Esophagus squamous epithelium (tissue), 5 donors: ENCODE measurements at regions not wholly inside any gene's neighbourhood (a gene's known extent, or its start where the extent isn't known, plus 50 kb on each side); places are given as distances from the start of the nearest gene placed in this dataset.

ENCODE experiments used
- DNase-seq: peaks from one replicate; lab custom pipeline; 2025; lab: John Stamatoyannopoulos, UW
- H3K27ac ChIP-seq, 4 donors: fragments of 200-600 bp; sonication (generic); one replicate each; pipeline ENCODE4 v1.5.1; 2016 to 2019; ENCODE audit warnings: mild to moderate bottlenecking in 1 of 4
- H3K27me3 ChIP-seq, 4 donors: fragments of 200-600 bp; sonication (generic); 1 replicate in 3 of 4; 2 replicates in 1 of 4; pipeline versions ENCODE4 v1.5.1 to v1.6.0; 2017 to 2021; ENCODE audit warnings: antibody characterized with exemption in 1 of 4
- H3K36me3 ChIP-seq, 3 donors: fragments of 200-600 bp; sonication (generic); one replicate each; pipeline ENCODE4 v1.5.1; 2016 to 2019
- H3K4me1 ChIP-seq, 3 donors: fragments of 200-600 bp; sonication (generic); one replicate each; pipeline ENCODE4 v1.5.1; 2017 to 2019
- H3K4me3 ChIP-seq, 4 donors: fragments of 200-600 bp; sonication (generic); 1 replicate in 3 of 4; 2 replicates in 1 of 4; pipeline ENCODE4 v1.5.1; 2016 to 2019; ENCODE audit warnings: mild to moderate bottlenecking in 2 of 4, moderate library complexity in 1 of 4
- H3K9me3 ChIP-seq, 3 donors: fragments of 200-600 bp; sonication (generic); one replicate each; pipeline ENCODE4 v1.5.1; 2016 to 2019
- POLR2A ChIP-seq, 4 donors: fragments of 450-650 bp; IDR thresholded peaks; one replicate each; pipeline ENCODE4 v1.6.1; 2017; ENCODE audit warnings: antibody characterized with exemption in 4 of 4, mild to moderate bottlenecking in 4 of 4, moderate library complexity in 3 of 4
- WGBS, 2 donors: methylation state at CpG; one replicate each; pipeline ENCODE4 v1.1.5; 2018; 5-methylcytosine and 5-hydroxymethylcytosine counted together
- intact Hi-C: fragments of 100-400 bp; cut with DNase I; formaldehyde crosslinking; loops from one replicate; pipeline ENCODE4 v1.15.0; 2022
- TF ChIP-seq, protein P1 (sequence below), 6 experiments: fragments of 450-650 bp in 4 of 6; fragments of 200-600 bp in 2 of 6; sonication (generic) in 2 of 6; IDR thresholded peaks; one replicate each; pipeline ENCODE4 v1.5.1; 2016 to 2019; ENCODE audit warnings: antibody characterized with exemption in 6 of 6, mild to moderate bottlenecking in 4 of 6, moderate library complexity in 4 of 6
- donor health status: DM: yes; HTN: yes; CAD: no.

GRCh38 chr12:87930033-87930432 is 99.2 kb downstream of the C12orf50 start:
- no peak overlapping the region for H3K27ac ChIP-seq
- DNase-seq = no peak
- H3K4me3 ChIP-seq = no peak overlapping the region
- H3K9me3 ChIP-seq = no peaks in the 10 kb centered on the region
- H3K4me1 ChIP-seq = no peaks in the 10 kb centered on the region
- H3K36me3 ChIP-seq = no peaks in the 10 kb centered on the region
- 62 to 68% methylated on average over 2 of the region's 2 CpGs for WGBS, 2 donors
- TF ChIP-seq, protein P1, sequence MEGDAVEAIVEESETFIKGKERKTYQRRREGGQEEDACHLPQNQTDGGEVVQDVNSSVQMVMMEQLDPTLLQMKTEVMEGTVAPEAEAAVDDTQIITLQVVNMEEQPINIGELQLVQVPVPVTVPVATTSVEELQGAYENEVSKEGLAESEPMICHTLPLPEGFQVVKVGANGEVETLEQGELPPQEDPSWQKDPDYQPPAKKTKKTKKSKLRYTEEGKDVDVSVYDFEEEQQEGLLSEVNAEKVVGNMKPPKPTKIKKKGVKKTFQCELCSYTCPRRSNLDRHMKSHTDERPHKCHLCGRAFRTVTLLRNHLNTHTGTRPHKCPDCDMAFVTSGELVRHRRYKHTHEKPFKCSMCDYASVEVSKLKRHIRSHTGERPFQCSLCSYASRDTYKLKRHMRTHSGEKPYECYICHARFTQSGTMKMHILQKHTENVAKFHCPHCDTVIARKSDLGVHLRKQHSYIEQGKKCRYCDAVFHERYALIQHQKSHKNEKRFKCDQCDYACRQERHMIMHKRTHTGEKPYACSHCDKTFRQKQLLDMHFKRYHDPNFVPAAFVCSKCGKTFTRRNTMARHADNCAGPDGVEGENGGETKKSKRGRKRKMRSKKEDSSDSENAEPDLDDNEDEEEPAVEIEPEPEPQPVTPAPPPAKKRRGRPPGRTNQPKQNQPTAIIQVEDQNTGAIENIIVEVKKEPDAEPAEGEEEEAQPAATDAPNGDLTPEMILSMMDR (IDR thresholded peaks at IDR 0.05) = no peak
- TF ChIP-seq POLR2A (IDR thresholded peaks at IDR 0.05) = no peak
- H3K27me3 ChIP-seq = no peaks in the 10 kb centered on the region
- intact Hi-C loops = no loop called here

DNA sequence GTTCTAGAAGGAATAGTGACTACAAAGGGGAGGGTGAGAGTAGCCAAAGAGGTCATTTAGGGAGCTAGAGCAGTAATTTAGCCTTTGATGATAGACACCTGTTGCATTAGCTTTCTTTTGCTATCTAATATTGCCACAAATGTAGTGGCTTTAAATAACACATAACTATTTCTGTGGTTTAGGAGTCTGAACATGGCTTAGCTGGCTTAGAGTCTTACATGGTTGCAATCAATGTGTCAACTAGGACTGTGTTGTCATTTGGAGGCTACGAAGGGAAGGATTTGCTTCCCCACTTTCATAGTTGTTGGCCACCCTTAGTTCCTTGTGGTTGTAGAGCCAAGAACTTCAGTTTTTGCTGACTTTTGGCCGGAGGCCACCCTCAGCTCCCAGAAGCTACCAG is 99.9 kb downstream of the C12orf50 start:
- no peak overlapping the region for H3K4me3 ChIP-seq
- H3K36me3 ChIP-seq = no peaks in the 10 kb centered on the region
- WGBS, 2 donors = 70 to 72% methylated on average over 2 of the region's 2 CpGs
- H3K9me3 ChIP-seq = no peaks in the 10 kb centered on the region
- no peak for DNase-seq
- no peaks in the 10 kb centered on the region for H3K27me3 ChIP-seq
- H3K27ac ChIP-seq = no peak overlapping the region
- H3K4me1 ChIP-seq = no peaks in the 10 kb centered on the region
- TF ChIP-seq POLR2A (IDR thresholded peaks at IDR 0.05) = no peak
- TF ChIP-seq, protein P1 (IDR thresholded peaks at IDR 0.05) = no peak
- intact Hi-C loops = no loop called here

DNA sequence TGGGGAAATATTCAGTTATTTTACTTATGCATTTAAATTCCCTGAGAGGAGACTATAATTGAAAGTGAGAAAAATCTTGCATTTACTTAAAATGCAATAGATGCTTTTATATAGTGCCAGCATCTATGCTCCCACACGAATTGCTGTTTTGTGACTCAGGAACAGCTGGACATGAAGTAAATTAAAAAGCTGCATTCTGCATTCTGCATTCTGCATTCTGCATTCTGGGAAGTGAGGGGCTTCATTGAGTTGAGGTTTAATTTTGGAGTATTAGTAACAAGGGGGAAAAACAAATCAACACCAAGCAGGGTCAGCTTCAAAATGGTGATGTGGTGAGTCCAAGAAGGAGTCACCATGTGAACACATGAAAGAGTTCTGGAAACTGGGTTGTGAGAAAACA is 101.2 kb downstream of the C12orf50 start:
- Histone ChIP-seq H3K36me3 (no peaks in the 10 kb centered on the region), H3K27ac (no peak overlapping the region), H3K27me3 (no peaks in the 10 kb centered on the region), H3K4me3 (no peak overlapping the region), H3K9me3 (no peaks in the 10 kb centered on the region), H3K4me1 (no peaks in the 10 kb centered on the region)
- DNase-seq = no peak
- WGBS, 2 donors = 39 to 44% methylated on average over 1 of the region's 1 CpG
- intact Hi-C loops = no loop called here
- no peak for TF ChIP-seq POLR2A (IDR thresholded peaks at IDR 0.05)
- TF ChIP-seq, protein P1 (IDR thresholded peaks at IDR 0.05) = no peak

DNA sequence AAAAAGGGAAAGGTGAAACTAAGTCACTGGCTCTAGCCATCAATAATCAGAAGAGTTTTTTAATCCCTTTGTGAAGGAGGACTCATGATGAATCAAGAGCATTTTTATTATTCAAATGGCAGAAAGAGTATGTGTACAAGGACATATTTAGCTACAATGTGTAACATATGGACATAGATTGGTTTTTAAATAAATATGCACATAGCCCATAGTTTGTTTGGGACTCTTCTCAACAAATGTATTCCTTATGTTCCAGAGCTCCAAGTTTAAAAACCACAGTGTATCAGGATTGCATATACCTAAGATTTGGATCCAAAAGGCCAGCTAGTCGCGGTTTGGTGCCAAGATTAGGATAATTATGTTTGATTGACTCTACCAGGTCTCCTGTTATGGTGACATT is 104.2 kb downstream of the C12orf50 start:
- intact Hi-C loops = no loop called here
- no peaks in the 10 kb centered on the region for H3K36me3 ChIP-seq
- H3K4me1 ChIP-seq = no peaks in the 10 kb centered on the region
- DNase-seq = no peak
- no peak overlapping the region for H3K4me3 ChIP-seq
- H3K9me3 ChIP-seq = no peaks in the 10 kb centered on the region
- TF ChIP-seq, protein P1 (IDR thresholded peaks at IDR 0.05) = no peak
- TF ChIP-seq POLR2A (IDR thresholded peaks at IDR 0.05) = no peak
- 69 to 80% methylated on average over 2 of the region's 2 CpGs for WGBS, 2 donors
- H3K27ac ChIP-seq = no peak overlapping the region
- no peaks in the 10 kb centered on the region for H3K27me3 ChIP-seq

DNA sequence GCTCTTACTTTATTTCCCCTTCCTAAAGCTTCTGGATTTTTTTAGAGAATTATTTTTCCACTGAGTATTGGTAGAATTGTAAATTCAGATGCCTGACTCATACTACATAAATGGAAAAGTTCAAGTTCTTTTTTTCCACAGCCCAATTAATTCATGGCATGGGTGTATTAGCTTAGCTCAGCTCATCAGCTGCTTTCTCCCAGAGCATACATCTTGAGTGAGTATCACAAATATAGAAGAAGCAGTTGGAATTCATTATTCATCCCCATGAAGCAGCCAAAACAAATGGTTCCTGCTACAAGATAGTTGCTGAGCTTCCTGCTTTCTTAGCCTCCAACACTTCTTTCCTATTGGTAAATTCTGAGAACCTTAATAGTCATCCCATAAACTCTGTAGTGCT is 105.1 kb downstream of the C12orf50 start:
- TF ChIP-seq, protein P1 (IDR thresholded peaks at IDR 0.05) = no peak
- no peak for TF ChIP-seq POLR2A (IDR thresholded peaks at IDR 0.05)
- no peak for DNase-seq
- intact Hi-C loops = no loop called here
- H3K36me3 ChIP-seq = no peaks in the 10 kb centered on the region
- H3K27ac ChIP-seq = no peak overlapping the region
- H3K4me1 ChIP-seq = no peaks in the 10 kb centered on the region
- no peaks in the 10 kb centered on the region for H3K9me3 ChIP-seq
- no peaks in the 10 kb centered on the region for H3K27me3 ChIP-seq
- H3K4me3 ChIP-seq = no peak overlapping the region
